ENCODE measurements at regions not wholly inside any gene's neighbourhood (a gene's known extent, or its start where the extent isn't known, plus 50 kb on each side); places are given as distances from the start of the nearest gene placed in this dataset.

DNA sequence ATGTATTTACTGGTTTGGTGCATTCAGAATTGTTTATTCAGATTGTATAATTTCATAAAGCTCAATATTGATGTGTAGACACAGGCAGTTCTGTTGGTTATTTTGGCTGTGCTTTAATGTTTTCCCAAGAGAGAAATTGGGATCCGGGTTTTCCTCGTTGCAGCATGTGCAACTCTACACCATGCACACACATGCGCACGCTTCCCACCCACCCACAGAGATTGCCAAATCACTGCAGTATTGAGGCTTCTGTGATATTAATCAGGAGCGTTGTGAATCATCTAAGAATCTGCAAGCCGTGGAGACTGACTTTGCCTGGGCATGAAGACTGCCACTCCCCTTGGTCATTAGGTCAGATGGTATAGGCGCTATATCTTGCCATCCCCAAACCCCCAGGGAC is 571.5 kb downstream of the SLC4A3 start:
- no peak for TF ChIP-seq ZNF239 (CRISPR knock-in tag; IDR thresholded peaks at IDR 0.05)
- TF ChIP-seq, protein P1, sequence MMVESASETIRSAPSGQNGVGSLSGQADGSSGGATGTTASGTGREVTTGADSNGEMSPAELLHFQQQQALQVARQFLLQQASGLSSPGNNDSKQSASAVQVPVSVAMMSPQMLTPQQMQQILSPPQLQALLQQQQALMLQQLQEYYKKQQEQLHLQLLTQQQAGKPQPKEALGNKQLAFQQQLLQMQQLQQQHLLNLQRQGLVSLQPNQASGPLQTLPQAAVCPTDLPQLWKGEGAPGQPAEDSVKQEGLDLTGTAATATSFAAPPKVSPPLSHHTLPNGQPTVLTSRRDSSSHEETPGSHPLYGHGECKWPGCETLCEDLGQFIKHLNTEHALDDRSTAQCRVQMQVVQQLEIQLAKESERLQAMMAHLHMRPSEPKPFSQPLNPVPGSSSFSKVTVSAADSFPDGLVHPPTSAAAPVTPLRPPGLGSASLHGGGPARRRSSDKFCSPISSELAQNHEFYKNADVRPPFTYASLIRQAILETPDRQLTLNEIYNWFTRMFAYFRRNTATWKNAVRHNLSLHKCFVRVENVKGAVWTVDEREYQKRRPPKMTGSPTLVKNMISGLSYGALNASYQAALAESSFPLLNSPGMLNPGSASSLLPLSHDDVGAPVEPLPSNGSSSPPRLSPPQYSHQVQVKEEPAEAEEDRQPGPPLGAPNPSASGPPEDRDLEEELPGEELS (CRISPR knock-in tag; IDR thresholded peaks at IDR 0.05; ENCODE audit: borderline replicate concordance): no peak
- TF ChIP-seq POLR2A (conservative IDR thresholded peaks at IDR 0.05): no peak
- TF ChIP-seq TAF7 (tag; IDR thresholded peaks at IDR 0.05): no peak
- TF ChIP-seq ZNF584 (CRISPR knock-in tag; IDR thresholded peaks at IDR 0.05; ENCODE audit: low read depth): no peak
- no peak for TF ChIP-seq DMBX1 (CRISPR knock-in tag; IDR thresholded peaks at IDR 0.05; ENCODE audit: borderline replicate concordance)
- TF ChIP-seq ZNF212 (CRISPR knock-in tag; IDR thresholded peaks at IDR 0.05): no peak
- no peak for TF ChIP-seq TEAD4 (IDR thresholded peaks at IDR 0.05; ENCODE audit: low read length)
- no peak for TF ChIP-seq TEAD4 (CRISPR knock-in tag; IDR thresholded peaks at IDR 0.05; ENCODE audit: borderline replicate concordance)
- TF ChIP-seq GABPB2 (CRISPR knock-in tag; conservative IDR thresholded peaks at IDR 0.05): no peak
- TF ChIP-seq, protein P2, sequence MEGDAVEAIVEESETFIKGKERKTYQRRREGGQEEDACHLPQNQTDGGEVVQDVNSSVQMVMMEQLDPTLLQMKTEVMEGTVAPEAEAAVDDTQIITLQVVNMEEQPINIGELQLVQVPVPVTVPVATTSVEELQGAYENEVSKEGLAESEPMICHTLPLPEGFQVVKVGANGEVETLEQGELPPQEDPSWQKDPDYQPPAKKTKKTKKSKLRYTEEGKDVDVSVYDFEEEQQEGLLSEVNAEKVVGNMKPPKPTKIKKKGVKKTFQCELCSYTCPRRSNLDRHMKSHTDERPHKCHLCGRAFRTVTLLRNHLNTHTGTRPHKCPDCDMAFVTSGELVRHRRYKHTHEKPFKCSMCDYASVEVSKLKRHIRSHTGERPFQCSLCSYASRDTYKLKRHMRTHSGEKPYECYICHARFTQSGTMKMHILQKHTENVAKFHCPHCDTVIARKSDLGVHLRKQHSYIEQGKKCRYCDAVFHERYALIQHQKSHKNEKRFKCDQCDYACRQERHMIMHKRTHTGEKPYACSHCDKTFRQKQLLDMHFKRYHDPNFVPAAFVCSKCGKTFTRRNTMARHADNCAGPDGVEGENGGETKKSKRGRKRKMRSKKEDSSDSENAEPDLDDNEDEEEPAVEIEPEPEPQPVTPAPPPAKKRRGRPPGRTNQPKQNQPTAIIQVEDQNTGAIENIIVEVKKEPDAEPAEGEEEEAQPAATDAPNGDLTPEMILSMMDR (IDR thresholded peaks at IDR 0.05 in 2 of 3, conservative IDR thresholded peaks at IDR 0.05 in 1 of 3; ENCODE audit: insufficient read depth in 2 of 3, low read depth in 1 of 3, low read length in 3 of 3): no peak
- TF ChIP-seq, protein P3, sequence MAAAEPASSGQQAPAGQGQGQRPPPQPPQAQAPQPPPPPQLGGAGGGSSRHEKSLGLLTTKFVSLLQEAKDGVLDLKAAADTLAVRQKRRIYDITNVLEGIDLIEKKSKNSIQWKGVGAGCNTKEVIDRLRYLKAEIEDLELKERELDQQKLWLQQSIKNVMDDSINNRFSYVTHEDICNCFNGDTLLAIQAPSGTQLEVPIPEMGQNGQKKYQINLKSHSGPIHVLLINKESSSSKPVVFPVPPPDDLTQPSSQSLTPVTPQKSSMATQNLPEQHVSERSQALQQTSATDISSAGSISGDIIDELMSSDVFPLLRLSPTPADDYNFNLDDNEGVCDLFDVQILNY (CRISPR knock-in tag; IDR thresholded peaks at IDR 0.05): no peak
- TF ChIP-seq ZNF76 (CRISPR knock-in tag; IDR thresholded peaks at IDR 0.05; ENCODE audit: borderline replicate concordance): no peak

Data from K562 (cell line).